HepG2 (cell line): ENCODE measurements at regions not wholly inside any gene's neighbourhood (a gene's known extent, or its start where the extent isn't known, plus 50 kb on each side); places are given as distances from the start of the nearest gene placed in this dataset.

Experiments
- ATAC-seq: fragments of 200-7000 bp; cut with Tn5 transposase; 3 replicates; pipeline ENCODE4 v1.9.1; 2020; ENCODE audit warnings: mild to moderate bottlenecking, moderate library complexity
- BruUV-seq: library from RNA; stranded (reverse); fragments of 400-500 nt; replicated peaks from 2 replicates; lab custom pipeline; 2021; lab: Mats Ljungman, UMichigan
- CTCF ChIA-PET: fragments of 300-600 bp; formaldehyde crosslinking; extraction: SDS; loops from one replicate; lab custom pipeline; 2021; ENCODE audit warnings: low total read pairs, inconsistent platforms, low intra/inter-chr PET ratio; lab: Yijun Ruan, JAX
- POLR2A ChIA-PET: fragments of 350-600 bp; sonication (Branson Sonifier 250); formaldehyde crosslinking; loops from one replicate; lab custom pipeline; 2020; ENCODE audit warnings: antibody characterized with exemption, inconsistent platforms; lab: Yijun Ruan, JAX
- DNase-seq: peaks from one replicate; pipeline ENCODE4 v3.0.0-alpha.2; 2015; ENCODE audit warnings: low spot score
- FAIRE-seq: peaks from 3 replicates; lab custom pipeline; 2011; peaks lifted over from hg19 to GRCh38; lab: Jason Lieb, UNC
- H2AFZ ChIP-seq: one replicate; pipeline ENCODE4 v1.6.1; 2011; ENCODE audit warnings: low read length, inconsistent platforms
- H3K27ac ChIP-seq: fragments of 300-600 bp; 3 replicates; pipeline ENCODE4 v1.8.0; 2011; ENCODE audit warnings: mixed run types, mild to moderate bottlenecking, mixed read lengths, low read length, inconsistent platforms; ENCODE audit not compliant: insufficient read depth; ENCODE audit errors: extremely low read length
- H3K27me3 ChIP-seq, 2 experiments: fragments of 200-600 bp in 1 of 2; 2 replicates in 1 of 2; 3 replicates in 1 of 2; pipeline versions ENCODE4 v1.6.0 to v1.8.0; 2011; ENCODE audit warnings: low read length in 2 of 2, mild to moderate bottlenecking in 2 of 2, moderate library complexity in 2 of 2, inconsistent platforms in 1 of 2; ENCODE audit not compliant: insufficient read depth in 2 of 2, control insufficient read depth in 1 of 2
- H3K36me3 ChIP-seq, 2 experiments: fragments of 200-600 bp in 1 of 2; replicated peaks in 1 of 2; 2 replicates in 1 of 2; 3 replicates in 1 of 2; pipeline versions ENCODE4 v1.5.1 to v1.8.0; 2011; ENCODE audit warnings: low read length in 2 of 2, inconsistent platforms in 1 of 2; ENCODE audit not compliant: insufficient read depth in 2 of 2, control insufficient read depth in 1 of 2
- H3K4me1 ChIP-seq: 2 replicates; pipeline ENCODE4 v1.5.1; 2012; ENCODE audit warnings: low read length, inconsistent platforms; ENCODE audit not compliant: insufficient read depth
- H3K4me2 ChIP-seq: 2 replicates; pipeline ENCODE4 v1.6.0; 2011; ENCODE audit warnings: low read depth, low read length, inconsistent platforms
- H3K4me3 ChIP-seq, 3 experiments: fragments of 200-600 bp in 1 of 3; sonication (generic), shearing (Covaris generic) in 1 of 3; replicated peaks in 1 of 3; 2 replicates each; pipeline ENCODE4 v1.5.1; 2011 to 2016; ENCODE audit warnings: low read length in 3 of 3, inconsistent platforms in 2 of 3, low read depth in 2 of 3, mild to moderate bottlenecking in 2 of 3, control low read depth in 1 of 3, mixed read lengths in 1 of 3; ENCODE audit not compliant: insufficient read depth in 1 of 3
- H3K79me2 ChIP-seq: one replicate; pipeline ENCODE4 v1.6.1; 2011; ENCODE audit warnings: low read length, inconsistent platforms; ENCODE audit not compliant: insufficient read depth
- H3K9ac ChIP-seq: 2 replicates; pipeline ENCODE4 v1.6.0; 2011; ENCODE audit warnings: mild to moderate bottlenecking, low read depth, low read length, inconsistent platforms; ENCODE audit not compliant: insufficient read depth
- H3K9me3 ChIP-seq: 2 replicates; pipeline ENCODE4 v1.5.1; 2012; ENCODE audit warnings: mild to moderate bottlenecking, low read length
- H4K20me1 ChIP-seq: 2 replicates; pipeline ENCODE4 v1.6.0; 2011; ENCODE audit warnings: inconsistent platforms, mild to moderate bottlenecking, low read length, moderate library complexity; ENCODE audit not compliant: insufficient read depth
- HES4 ChIP-seq: sonication (generic); formaldehyde crosslinking; IDR thresholded peaks from 2 replicates; pipeline ENCODE4 v1.9.0; 2021; ENCODE audit warnings: mild to moderate bottlenecking, missing genetic modification reagents, borderline replicate concordance
- LBX2 ChIP-seq: sonication (generic); formaldehyde crosslinking; IDR thresholded peaks from 2 replicates; pipeline ENCODE4 v1.5.0; 2020; ENCODE audit warnings: missing genetic modification reagents, mild to moderate bottlenecking, borderline replicate concordance
- MAFF ChIP-seq: IDR thresholded peaks from 2 replicates; pipeline ENCODE4 v1.6.1; 2011; ENCODE audit warnings: low read depth, low read length, improper control_type of control experiment
- MAFK ChIP-seq, 2 experiments: IDR thresholded peaks in 1 of 2; conservative IDR thresholded peaks in 1 of 2; 2 replicates each; pipeline ENCODE4 v1.6.1; 2011; ENCODE audit warnings: improper control_type of control experiment in 2 of 2, low read length in 2 of 2
- NCOA5 ChIP-seq: sonication (generic); formaldehyde crosslinking; IDR thresholded peaks from 2 replicates; pipeline ENCODE4 v1.4.0; 2020; ENCODE audit warnings: missing genetic modification reagents
- SRSF9 ChIP-seq: fragments of 200-400 bp; formaldehyde crosslinking; IDR thresholded peaks from 2 replicates; pipeline ENCODE4 v1.6.1; 2018; ENCODE audit warnings: borderline replicate concordance, mild to moderate bottlenecking, low read depth, low read length; ENCODE audit not compliant: insufficient read depth, poor library complexity, severe bottlenecking
- ZNF367 ChIP-seq: sonication (generic); formaldehyde crosslinking; IDR thresholded peaks from 2 replicates; pipeline ENCODE4 v1.4.0; 2020; ENCODE audit warnings: missing genetic modification reagents, borderline replicate concordance
- ZNF432 ChIP-seq: sonication (generic); formaldehyde crosslinking; IDR thresholded peaks from 2 replicates; pipeline ENCODE4 v1.5.0; 2020; ENCODE audit warnings: missing genetic modification reagents, mild to moderate bottlenecking, borderline replicate concordance
- ZNF784 ChIP-seq: sonication (generic); formaldehyde crosslinking; IDR thresholded peaks from 2 replicates; pipeline ENCODE4 v1.5.1; 2020; ENCODE audit warnings: missing genetic modification reagents, mild to moderate bottlenecking, borderline replicate concordance
- WGBS: methylation state at CpG from one replicate; pipeline ENCODE4 v1.1.6; 2017; ENCODE audit warnings: low lambda C conversion rate; 5-methylcytosine and 5-hydroxymethylcytosine counted together
- in situ Hi-C: cut with HindIII; loops from 2 replicates; pipeline ENCODE4 v1.10.0; 2017; ENCODE audit warnings: low pct_unique_long_range_greater_than_20kb; ENCODE audit not compliant: extremely low pct_ligation_motif_present
- intact Hi-C: fragments of 100-400 bp; cut with micrococcal nuclease; formaldehyde crosslinking; loops from one replicate; pipeline ENCODE4 v1.10.0; 2022; ENCODE audit not compliant: unreplicated experiment
- TF ChIP-seq, protein P1 (sequence below): IDR thresholded peaks from 2 replicates; pipeline ENCODE4 v1.6.1; 2012; ENCODE audit warnings: low read depth, low read length, improper control_type of control experiment

GRCh38 chr12:127223011-127223410 lies 1044.0 kb upstream of the TMEM132C start:
- no peaks in the 10 kb centered on the region for H3K27me3 ChIP-seq
- ATAC-seq (no peak), FAIRE-seq (no peak), DNase-seq (no peak)
- WGBS: 56% methylated on average over 2 of the region's 2 CpGs
- H3K4me3 ChIP-seq: no peak overlapping the region
- peaks cover 46% of the 10 kb centered on the region for H3K9me3 ChIP-seq
- no peaks in the 10 kb centered on the region for H3K4me1 ChIP-seq
- CTCF ChIA-PET: no interaction called here
- H4K20me1 ChIP-seq: no peaks in the 10 kb centered on the region
- BruUV-seq: no TSS peak
- H3K79me2 ChIP-seq: no peaks in the 10 kb centered on the region
- no peak overlapping the region for H3K4me2 ChIP-seq
- H2AFZ ChIP-seq: no peak overlapping the region
- no peaks in the 10 kb centered on the region for H3K36me3 ChIP-seq
- no peak overlapping the region for H3K9ac ChIP-seq
- POLR2A ChIA-PET: no interaction called here
- no peak overlapping the region for H3K27ac ChIP-seq
- intact Hi-C loops: no loop called here
- in situ Hi-C loops: no loop called here
- TF ChIP-seq MAFK (conservative IDR thresholded peaks at IDR 0.05 in 1 of 2, IDR thresholded peaks at IDR 0.05 in 1 of 2; ENCODE audit: low read length in 2 of 2) (peak; percentile 26 to 52; a peak in 2 of 4 replicates), MAFF (peak; percentile 25; the same call in 1 of the 2 replicates), NCOA5 (no peak), ZNF784 (no peak)

DNA sequence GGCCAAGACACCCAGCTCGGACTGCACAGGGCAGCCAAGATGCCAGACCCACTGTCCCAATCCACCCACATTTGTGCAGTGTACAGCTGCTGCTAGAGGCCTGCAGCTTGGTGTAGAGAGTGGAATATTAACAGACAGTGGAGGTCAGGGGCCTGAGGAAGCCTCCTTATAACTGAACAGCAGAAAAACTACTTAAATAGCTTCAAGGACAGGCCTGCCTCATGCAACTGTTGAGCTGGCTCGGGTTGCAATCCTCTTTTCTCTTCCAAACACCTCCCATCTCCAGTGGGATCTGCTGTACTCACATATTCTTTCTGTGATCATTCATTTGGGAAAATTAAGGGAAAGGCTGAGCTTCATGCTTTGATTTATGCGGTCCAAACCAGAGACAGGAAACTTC lies 1043.2 kb upstream of the TMEM132C start:
- FAIRE-seq (no peak), ATAC-seq (no peak)
- Histone ChIP-seq H3K36me3 (no peaks in the 10 kb centered on the region), H2AFZ (no peak overlapping the region)
- in situ Hi-C loops: no loop called here
- CTCF ChIA-PET: no interaction called here
- TF ChIP-seq HES4 (no peak), LBX2 (CRISPR knock-in tag) (no peak), ZNF432 (no peak), ZNF367 (CRISPR knock-in tag) (no peak), SRSF9 (no peak)
- TF ChIP-seq, protein P1, sequence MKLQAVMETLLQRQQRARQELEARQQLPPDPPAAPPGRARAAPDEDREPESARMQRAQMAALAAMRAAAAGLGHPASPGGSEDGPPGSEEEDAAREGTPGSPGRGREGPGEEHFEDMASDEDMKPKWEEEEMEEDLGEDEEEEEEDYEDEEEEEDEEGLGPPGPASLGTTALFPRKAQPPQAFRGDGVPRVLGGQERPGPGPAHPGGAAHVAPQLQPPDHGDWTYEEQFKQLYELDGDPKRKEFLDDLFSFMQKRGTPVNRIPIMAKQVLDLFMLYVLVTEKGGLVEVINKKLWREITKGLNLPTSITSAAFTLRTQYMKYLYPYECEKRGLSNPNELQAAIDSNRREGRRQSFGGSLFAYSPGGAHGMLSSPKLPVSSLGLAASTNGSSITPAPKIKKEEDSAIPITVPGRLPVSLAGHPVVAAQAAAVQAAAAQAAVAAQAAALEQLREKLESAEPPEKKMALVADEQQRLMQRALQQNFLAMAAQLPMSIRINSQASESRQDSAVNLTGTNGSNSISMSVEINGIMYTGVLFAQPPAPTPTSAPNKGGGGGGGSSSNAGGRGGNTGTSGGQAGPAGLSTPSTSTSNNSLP: no peak
- TF ChIP-seq, all 625 proteins: peak for 0
- Histone ChIP-seq H3K27me3 (no peaks in the 10 kb centered on the region), H3K27ac (no peak overlapping the region), H3K9me3 (peaks cover 51% of the 10 kb centered on the region), H3K4me1 (no peaks in the 10 kb centered on the region), H4K20me1 (no peaks in the 10 kb centered on the region), H3K4me3 (no peak overlapping the region), H3K9ac (no peak overlapping the region), H3K79me2 (no peaks in the 10 kb centered on the region), H3K4me2 (no peak overlapping the region)
- intact Hi-C loops: no loop called here
- no TSS peak for BruUV-seq
- POLR2A ChIA-PET: no interaction called here
- 0% methylated on average over 2 of the region's 3 CpGs for WGBS
- no peak for DNase-seq
